HEK293 (cell line): ENCODE measurements at regions not wholly inside any gene's neighbourhood (a gene's known extent, or its start where the extent isn't known, plus 50 kb on each side); places are given as distances from the start of the nearest gene placed in this dataset.

ENCODE experiments used
- CTCF ChIA-PET: fragments of 350-600 bp; formaldehyde crosslinking; extraction: SDS; loops from one replicate; lab custom pipeline; 2021; ENCODE audit warnings: antibody characterized with exemption; lab: Yijun Ruan, JAX
- POLR2A ChIA-PET: fragments of 300-600 bp; formaldehyde crosslinking; extraction: SDS; loops from one replicate; lab custom pipeline; 2020; ENCODE audit warnings: antibody characterized with exemption, inconsistent platforms; lab: Yijun Ruan, JAX
- H3K27ac ChIP-seq: fragments of 200-500 bp; sonication (Bioruptor generic); 2 replicates; pipeline ENCODE4 v1.5.1; 2014; ENCODE audit warnings: low read depth, low read length, control low read depth, inconsistent platforms; ENCODE audit errors: extremely low read depth
- H3K36me3 ChIP-seq, 2 experiments: fragments of 200-500 bp in 1 of 2; sonication (Bioruptor generic) in 1 of 2; 1 replicate in 1 of 2; 2 replicates in 1 of 2; pipeline ENCODE4 v1.5.1; 2014 to 2017; ENCODE audit warnings: inconsistent platforms in 2 of 2, low read length in 2 of 2; ENCODE audit not compliant: control insufficient read depth in 2 of 2, insufficient read depth in 1 of 2
- H3K4me1 ChIP-seq: fragments of 200-500 bp; sonication (Bioruptor generic); 2 replicates; pipeline ENCODE4 v1.5.1; 2014; ENCODE audit warnings: mild to moderate bottlenecking, low read length, inconsistent platforms; ENCODE audit not compliant: control insufficient read depth, insufficient read depth
- H3K4me3 ChIP-seq: 2 replicates; pipeline ENCODE4 v1.5.1; 2011; ENCODE audit warnings: low read depth, mild to moderate bottlenecking, control low read depth, low read length, moderate library complexity
- H3K9me3 ChIP-seq: fragments of 200-500 bp; sonication (Bioruptor generic); 2 replicates; pipeline ENCODE4 v1.5.1; 2014; ENCODE audit warnings: low read depth, low read length, inconsistent platforms; ENCODE audit not compliant: control insufficient read depth, insufficient read depth
- ATF2 ChIP-seq: fragments of 450-650 bp; formaldehyde crosslinking; IDR thresholded peaks from 2 replicates; pipeline ENCODE4 v1.5.1; 2016; ENCODE audit warnings: missing biosample characterization, missing genetic modification characterization, low read depth
- BCL11B ChIP-seq: fragments of 450-650 bp; formaldehyde crosslinking; IDR thresholded peaks from 2 replicates; pipeline ENCODE4 v1.5.1; 2016; ENCODE audit warnings: low read depth, missing biosample characterization, missing genetic modification characterization
- FEZF1 ChIP-seq: fragments of 450-650 bp; formaldehyde crosslinking; IDR thresholded peaks from 2 replicates; pipeline ENCODE4 v1.5.1; 2016; ENCODE audit warnings: missing biosample characterization, missing genetic modification characterization
- HOXC10 ChIP-seq: sonication (generic); formaldehyde crosslinking; IDR thresholded peaks from 2 replicates; pipeline ENCODE4 v1.8.1; 2023; ENCODE audit warnings: mild to moderate bottlenecking, missing genetic modification reagents
- KLF16 ChIP-seq: fragments of 450-650 bp; formaldehyde crosslinking; IDR thresholded peaks from 2 replicates; pipeline ENCODE4 v1.5.1; 2017; ENCODE audit warnings: missing biosample characterization, missing genetic modification characterization
- KLF7 ChIP-seq: fragments of 450-650 bp; formaldehyde crosslinking; IDR thresholded peaks from 2 replicates; pipeline ENCODE4 v1.5.1; 2016; ENCODE audit warnings: missing biosample characterization, missing genetic modification characterization, borderline replicate concordance
- WT1 ChIP-seq: fragments of 450-650 bp; formaldehyde crosslinking; IDR thresholded peaks from 2 replicates; pipeline ENCODE4 v1.5.1; 2016; ENCODE audit warnings: missing biosample characterization, missing genetic modification characterization
- ZBTB26 ChIP-seq: fragments of 450-650 bp; formaldehyde crosslinking; optimal IDR thresholded peaks from 2 replicates; pipeline ENCODE3; 2016; ENCODE audit warnings: missing biosample characterization, mild to moderate bottlenecking, missing genetic modification characterization
- ZNF112 ChIP-seq: fragments of 450-650 bp; formaldehyde crosslinking; IDR thresholded peaks from 2 replicates; pipeline ENCODE4 v1.5.0; 2017; ENCODE audit warnings: missing biosample characterization, missing genetic modification characterization
- ZNF2 ChIP-seq: fragments of 450-650 bp; formaldehyde crosslinking; IDR thresholded peaks from 2 replicates; pipeline ENCODE4 v1.5.1; 2016; ENCODE audit warnings: missing biosample characterization, missing genetic modification characterization
- ZNF266 ChIP-seq: fragments of 450-650 bp; formaldehyde crosslinking; IDR thresholded peaks from 2 replicates; pipeline ENCODE4 v1.5.1; 2016; ENCODE audit warnings: missing biosample characterization, missing genetic modification characterization, low read depth
- ZNF274 ChIP-seq, 2 experiments: fragments of 200-500 bp in 1 of 2; fragments of 450-650 bp in 1 of 2; sonication (Bioruptor generic) in 1 of 2; formaldehyde crosslinking in 1 of 2; IDR thresholded peaks; 2 replicates each; pipeline versions ENCODE4 v1.5.1 to v1.6.1; 2014 to 2016; ENCODE audit warnings: borderline replicate concordance in 1 of 2, inconsistent platforms in 1 of 2, low read length in 1 of 2, missing biosample characterization in 1 of 2, missing genetic modification characterization in 1 of 2
- ZNF366 ChIP-seq: fragments of 450-650 bp; formaldehyde crosslinking; conservative IDR thresholded peaks from 2 replicates; pipeline ENCODE4 v1.5.1; 2016; ENCODE audit warnings: missing biosample characterization, missing genetic modification characterization
- ZNF433 ChIP-seq: fragments of 450-650 bp; formaldehyde crosslinking; IDR thresholded peaks from 2 replicates; pipeline ENCODE4 v1.5.1; 2016; ENCODE audit warnings: missing biosample characterization, missing genetic modification characterization, low read depth
- ZNF48 ChIP-seq: fragments of 450-650 bp; formaldehyde crosslinking; IDR thresholded peaks from 2 replicates; pipeline ENCODE4 v1.5.1; 2016; ENCODE audit warnings: missing biosample characterization, missing genetic modification characterization
- ZNF513 ChIP-seq: fragments of 450-650 bp; IDR thresholded peaks from 2 replicates; pipeline ENCODE4 v1.5.1; 2018; ENCODE audit warnings: missing biosample characterization, missing genetic modification characterization
- ZNF521 ChIP-seq: fragments of 450-650 bp; formaldehyde crosslinking; IDR thresholded peaks from 2 replicates; pipeline ENCODE4 v1.5.1; 2017; ENCODE audit warnings: missing biosample characterization, mild to moderate bottlenecking, missing genetic modification characterization
- ZNF549 ChIP-seq: fragments of 450-650 bp; IDR thresholded peaks from 2 replicates; pipeline ENCODE4 v1.5.1; 2018; ENCODE audit warnings: missing biosample characterization, missing genetic modification characterization, mild to moderate bottlenecking, inconsistent platforms, moderate library complexity
- ZNF555 ChIP-seq: fragments of 450-650 bp; formaldehyde crosslinking; conservative IDR thresholded peaks from 2 replicates; pipeline ENCODE4 v1.5.1; 2017; ENCODE audit warnings: missing biosample characterization, mild to moderate bottlenecking, missing genetic modification characterization, inconsistent platforms
- ZNF621 ChIP-seq: fragments of 450-650 bp; formaldehyde crosslinking; IDR thresholded peaks from 2 replicates; pipeline ENCODE4 v1.5.1; 2017; ENCODE audit warnings: missing biosample characterization, missing genetic modification characterization
- ZNF658 ChIP-seq: fragments of 450-650 bp; formaldehyde crosslinking; IDR thresholded peaks from 2 replicates; pipeline ENCODE4; 2016; ENCODE audit warnings: missing biosample characterization, missing genetic modification characterization
- ZNF692 ChIP-seq: fragments of 450-650 bp; formaldehyde crosslinking; IDR thresholded peaks from 2 replicates; pipeline ENCODE4 v1.5.1; 2016; ENCODE audit warnings: missing biosample characterization, missing genetic modification characterization
- ZNF747 ChIP-seq: fragments of 450-650 bp; formaldehyde crosslinking; IDR thresholded peaks from 2 replicates; pipeline ENCODE4 v1.5.1; 2016; ENCODE audit warnings: missing biosample characterization, missing genetic modification characterization
- ZNF785 ChIP-seq: fragments of 450-650 bp; formaldehyde crosslinking; IDR thresholded peaks from 2 replicates; pipeline ENCODE4 v1.5.1; 2016; ENCODE audit warnings: missing biosample characterization, missing genetic modification characterization
- ZSCAN18 ChIP-seq: fragments of 450-650 bp; formaldehyde crosslinking; IDR thresholded peaks from 2 replicates; pipeline ENCODE4 v1.5.1; 2016; ENCODE audit warnings: missing biosample characterization, missing genetic modification characterization

- TF ChIP-seq BCL11B (tag by site-specific recombination) (no peak), ZNF555 (tag by site-specific recombination) (no peak), ZNF2 (no peak), KLF7 (tag by site-specific recombination) (no peak), ZNF658 (no peak), ZBTB26 (tag by site-specific recombination) (no peak), ZNF48 (no peak), ZNF785 (no peak), ZNF521 (tag by site-specific recombination) (no peak), ZNF366 (tag by site-specific recombination) (no peak), ZNF692 (tag by site-specific recombination) (no peak)
Measured at GRCh38 chr21:16007943-16008342, 278.2 kb downstream of the USP25 start (continued).

- no peak overlapping the region for H3K4me3 ChIP-seq
- H3K36me3 ChIP-seq = no peaks in the 10 kb centered on the region
- ChIA-PET CTCF (interaction anchor here (0.6 to 1.0 kb wide), 2 partner anchors 10 to 79 kb away, joined by 4 read pairs; no protein-coding TSS in a partner anchor), POLR2A (no interaction called here)
- TF ChIP-seq ZNF549 (tag by site-specific recombination) (no peak), ZNF433 (no peak), ZNF112 (tag by site-specific recombination) (no peak), WT1 (tag by site-specific recombination) (no peak), ZNF274 (IDR thresholded peaks at IDR 0.05; ENCODE audit: low read length) (no peak), ZNF274 (tag by site-specific recombination; IDR thresholded peaks at IDR 0.05; ENCODE audit: borderline replicate concordance) (no peak), ZNF266 (tag by site-specific recombination) (no peak), ZNF621 (no peak), HOXC10 (CRISPR knock-in tag) (no peak), KLF16 (tag by site-specific recombination) (no peak), ZSCAN18 (tag by site-specific recombination) (no peak)
- H3K4me1 ChIP-seq = peaks cover 4% of the 10 kb centered on the region; the same call in 1 of the 2 replicates
- H3K27ac ChIP-seq = no peak overlapping the region
- H3K9me3 ChIP-seq = no peaks in the 10 kb centered on the region
Measured at GRCh38 chr21:16011719-16012118, 281.9 kb downstream of the USP25 start.

- Histone ChIP-seq H3K27ac (no peak overlapping the region), H3K4me1 (peaks cover 4% of the 10 kb centered on the region; the same call in 1 of the 2 replicates), H3K4me3 (no peak overlapping the region), H3K9me3 (no peaks in the 10 kb centered on the region), H3K36me3 (no peaks in the 10 kb centered on the region)
- TF ChIP-seq ATF2 (tag by site-specific recombination) (no peak), ZNF513 (tag by site-specific recombination) (no peak), ZNF747 (no peak), FEZF1 (tag by site-specific recombination) (peak; percentile 90)
- ChIA-PET CTCF (interaction anchor here (0.5 to 0.7 kb wide), 2 partner anchors 26 to 1533 kb away, joined by 3 read pairs; no protein-coding TSS in a partner anchor), POLR2A (no interaction called here)
Measured at GRCh38 chr21:16013570-16013969, 283.8 kb downstream of the USP25 start.
